Effector memory CD8-positive, alpha-beta T cell (primary cell): ENCODE measurements at regions not wholly inside any gene's neighbourhood (a gene's known extent, or its start where the extent isn't known, plus 50 kb on each side); places are given as distances from the start of the nearest gene placed in this dataset.

ENCODE experiments used
- ATAC-seq: fragments of 150-1000 bp; cut with Tn5 transposase; replicated peaks from 2 replicates; pipeline ENCODE4 v1.10.0; 2021; ENCODE audit warnings: mild to moderate bottlenecking, moderate library complexity
- DNase-seq, 3 experiments: peaks; one replicate each; pipeline ENCODE4 v3.0.0; 2021
- H3K27ac Mint-ChIP-seq, 2 donors: one replicate each; pipeline ENCODE4 v1.8.0; 2022; ENCODE audit warnings: mild to moderate bottlenecking in 2 of 2, mixed read lengths in 2 of 2, moderate library complexity in 2 of 2
- H3K27me3 Mint-ChIP-seq, 2 donors: one replicate each; pipeline ENCODE4 v1.8.0; 2022; ENCODE audit warnings: mixed read lengths in 2 of 2
- H3K36me3 Mint-ChIP-seq: one replicate; pipeline ENCODE4 v1.8.0; 2022; ENCODE audit warnings: mild to moderate bottlenecking, moderate library complexity, mixed read lengths; ENCODE audit not compliant: insufficient read depth
- H3K4me1 Mint-ChIP-seq, 2 donors: one replicate each; pipeline ENCODE4 v1.8.0; 2022; ENCODE audit warnings: low read depth in 2 of 2, mixed read lengths in 2 of 2
- H3K4me3 Mint-ChIP-seq, 2 donors: one replicate each; pipeline ENCODE4 v1.8.0; 2022; ENCODE audit warnings: mild to moderate bottlenecking in 2 of 2, mixed read lengths in 2 of 2, moderate library complexity in 2 of 2
- H3K9me3 Mint-ChIP-seq, 2 donors: one replicate each; pipeline ENCODE4 v1.8.0; 2022; ENCODE audit warnings: mixed read lengths in 2 of 2

- DNase-seq: no peak
- peaks cover 3% of the 10 kb centered on the region for H3K36me3 Mint-ChIP-seq
- no peak overlapping the region for H3K4me3 Mint-ChIP-seq
- peaks cover 0 to 7% of the 10 kb centered on the region in 2 donors for H3K27me3 Mint-ChIP-seq
- H3K4me1 Mint-ChIP-seq: peaks cover 9 to 14% of the 10 kb centered on the region in 2 donors
- no peak overlapping the region for H3K27ac Mint-ChIP-seq
- ATAC-seq: no peak
- H3K9me3 Mint-ChIP-seq: no peaks in the 10 kb centered on the region
Observed at GRCh38 chr6:130760006-130760405, 67.2 kb upstream of the SMLR1 start.

- Mint-ChIP-seq H3K4me3 (no peak overlapping the region), H3K4me1 (peaks cover 9 to 14% of the 10 kb centered on the region in 2 donors), H3K9me3 (no peaks in the 10 kb centered on the region), H3K36me3 (peaks cover 3% of the 10 kb centered on the region), H3K27ac (no peak overlapping the region), H3K27me3 (peaks cover 0 to 7% of the 10 kb centered on the region in 2 donors)
- ATAC-seq (no peak), DNase-seq (no peak)
Observed at GRCh38 chr6:130761286-130761685, 65.9 kb upstream of the SMLR1 start.

DNA sequence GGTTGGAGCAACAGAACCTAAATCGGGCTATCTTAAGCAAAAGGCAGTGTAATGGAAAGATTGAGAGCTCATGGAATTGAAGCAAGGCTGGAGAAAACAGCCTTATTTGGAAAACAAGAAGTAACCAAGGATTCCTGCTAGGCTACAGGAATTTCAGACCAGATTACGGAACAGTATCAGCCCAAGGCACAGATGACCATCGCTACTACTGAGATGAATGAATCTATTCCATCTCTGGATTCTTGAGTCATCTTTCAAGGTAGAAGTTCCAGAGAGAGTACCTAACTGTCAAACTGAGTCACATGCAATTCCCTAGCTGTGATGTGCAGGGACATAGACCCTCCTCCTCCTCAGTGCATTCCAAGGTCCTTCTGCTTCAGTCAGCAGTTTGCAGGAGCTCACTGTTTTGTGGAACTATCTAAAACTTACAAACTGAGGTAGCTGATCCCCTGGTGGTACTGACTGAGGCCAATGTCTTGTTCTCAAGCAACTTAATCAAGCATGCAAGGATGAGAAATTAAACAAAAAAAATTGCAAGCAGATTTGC, 62.0 kb upstream of the SMLR1 start:
- no peak overlapping the region for H3K27ac Mint-ChIP-seq
- no peaks in the 10 kb centered on the region for H3K36me3 Mint-ChIP-seq
- ATAC-seq (no peak), DNase-seq (no peak)
- peaks cover 0 to 1% of the 10 kb centered on the region in 2 donors for H3K4me1 Mint-ChIP-seq
- H3K27me3 Mint-ChIP-seq: peaks cover 0 to 5% of the 10 kb centered on the region in 2 donors
- no peak overlapping the region for H3K4me3 Mint-ChIP-seq
- H3K9me3 Mint-ChIP-seq: no peaks in the 10 kb centered on the region

DNA sequence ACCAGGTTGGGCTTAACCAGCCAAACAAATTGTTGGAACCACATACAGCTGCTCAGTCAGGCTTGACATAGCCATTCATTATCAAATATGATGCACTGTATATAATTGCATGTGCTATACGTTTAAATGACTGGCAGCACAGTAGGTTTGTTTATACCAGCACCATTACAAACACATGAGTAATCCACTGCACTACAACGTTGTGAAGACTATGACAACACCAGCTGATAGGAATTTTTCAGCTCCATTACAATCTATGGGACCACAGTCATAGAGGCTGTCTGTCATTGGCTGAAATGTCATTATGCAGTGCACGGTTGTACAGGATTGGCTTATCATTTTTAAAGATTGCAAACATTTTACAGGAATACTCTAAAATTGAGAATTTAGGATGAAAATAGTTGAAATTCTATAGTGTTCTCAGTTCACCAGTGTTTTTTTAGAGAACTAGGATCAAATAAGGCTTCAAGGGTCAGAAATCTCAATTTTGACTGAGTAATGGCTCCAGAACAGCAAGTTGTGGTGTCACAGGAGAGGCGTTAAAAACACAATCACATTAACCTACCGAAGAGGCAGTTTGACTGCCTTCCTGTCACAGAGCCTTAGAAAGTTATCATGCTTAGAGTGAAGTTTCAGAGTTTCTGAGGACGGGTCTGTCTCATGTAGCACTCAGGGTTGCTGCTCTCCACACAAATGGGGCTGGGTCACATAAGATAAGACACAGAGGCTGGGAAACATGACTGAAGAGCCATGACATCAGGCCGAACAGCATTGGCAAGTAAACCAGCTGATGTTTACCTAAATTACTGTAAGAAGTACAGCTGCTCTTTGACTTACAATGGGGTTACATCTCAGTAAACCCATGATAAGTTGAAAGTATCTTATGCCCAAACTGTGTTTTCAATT, 60.7 kb upstream of the SMLR1 start:
- Mint-ChIP-seq H3K9me3 (no peaks in the 10 kb centered on the region), H3K4me1 (peaks cover 0 to 1% of the 10 kb centered on the region in 2 donors), H3K4me3 (no peak overlapping the region), H3K36me3 (no peaks in the 10 kb centered on the region), H3K27ac (no peak overlapping the region), H3K27me3 (no peaks in the 10 kb centered on the region)
- no peak for DNase-seq
- ATAC-seq: no peak

DNA sequence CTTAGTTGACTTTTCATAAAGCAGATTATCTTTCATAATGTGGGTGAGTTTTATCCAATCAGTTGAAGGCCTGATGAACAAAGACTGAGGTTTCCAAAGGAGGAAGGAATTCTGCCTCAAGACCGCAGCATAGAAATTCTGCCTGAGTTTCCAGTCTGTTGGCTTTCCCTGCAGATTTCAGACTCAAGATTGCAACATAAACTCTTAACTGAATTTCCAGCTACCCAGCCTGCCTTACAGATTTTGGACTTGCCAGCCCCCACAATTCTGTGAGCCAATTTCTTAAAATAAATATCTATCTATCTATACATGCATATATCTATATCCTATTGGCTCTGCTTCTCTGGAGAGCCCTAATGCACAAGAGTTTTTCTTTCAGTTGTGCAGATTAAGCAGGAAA, 57.3 kb upstream of the SMLR1 start:
- no peak overlapping the region for H3K27ac Mint-ChIP-seq
- no peaks in the 10 kb centered on the region for H3K9me3 Mint-ChIP-seq
- no peak for DNase-seq

GRCh38 chr6:130771741-130772140, 55.5 kb upstream of the SMLR1 start:
- H3K9me3 Mint-ChIP-seq: no peaks in the 10 kb centered on the region
- DNase-seq (no peak), ATAC-seq (no peak)
- H3K4me1 Mint-ChIP-seq: peaks cover 7% of the 10 kb centered on the region in 2 donors
- no peak overlapping the region for H3K4me3 Mint-ChIP-seq
- H3K36me3 Mint-ChIP-seq: no peaks in the 10 kb centered on the region
- H3K27me3 Mint-ChIP-seq: no peaks in the 10 kb centered on the region
- H3K27ac Mint-ChIP-seq: no peak overlapping the region

More for the DNA sequence above, 57.3 kb upstream of the SMLR1 start:
- Mint-ChIP-seq H3K27me3 (no peaks in the 10 kb centered on the region), H3K36me3 (no peaks in the 10 kb centered on the region), H3K4me1 (no peaks in the 10 kb centered on the region), H3K4me3 (no peak overlapping the region)
- ATAC-seq: no peak

GRCh38 chr6:130773860-130774259, 53.3 kb upstream of the SMLR1 start:
- Mint-ChIP-seq H3K9me3 (no peaks in the 10 kb centered on the region), H3K4me1 (peaks cover 9% of the 10 kb centered on the region in 2 donors), H3K27me3 (no peaks in the 10 kb centered on the region), H3K36me3 (no peaks in the 10 kb centered on the region), H3K27ac (no peak overlapping the region), H3K4me3 (no peak overlapping the region)
- ATAC-seq (no peak), DNase-seq (no peak)

DNA sequence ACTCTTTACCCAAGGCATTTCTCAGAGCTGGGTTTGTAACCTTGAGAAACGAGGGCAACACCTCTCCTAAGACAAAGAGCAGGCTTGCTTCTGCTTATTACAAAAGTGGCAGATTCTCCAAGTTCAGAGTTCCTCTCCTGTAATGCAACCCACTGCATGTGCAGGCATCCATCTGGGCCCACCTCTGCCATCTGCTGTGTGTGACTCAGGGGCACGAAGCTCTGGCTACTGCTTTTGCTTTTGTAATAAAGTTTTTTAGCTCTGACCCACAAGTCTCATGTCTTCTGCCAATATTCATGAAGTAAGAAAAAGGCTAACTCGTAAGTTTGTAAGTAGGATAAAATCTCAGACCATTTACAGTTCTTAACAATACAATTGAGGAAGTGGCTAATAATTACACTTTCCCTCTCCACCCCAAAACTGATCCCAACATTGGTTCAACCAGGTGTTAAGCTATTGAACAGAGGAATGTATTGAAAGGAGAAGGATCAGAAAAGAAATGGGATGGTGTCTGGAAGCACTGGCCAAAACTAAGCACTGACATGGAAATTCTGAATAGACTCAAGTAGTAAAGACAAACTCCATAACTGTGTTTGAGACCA, 51.7 kb upstream of the SMLR1 start:
- no peak for ATAC-seq
- Mint-ChIP-seq H3K4me1 (peaks cover 18 to 21% of the 10 kb centered on the region in 2 donors), H3K9me3 (no peaks in the 10 kb centered on the region), H3K36me3 (no peaks in the 10 kb centered on the region), H3K27me3 (no peaks in the 10 kb centered on the region), H3K27ac (peak overlapping the region in 1 of 2 donors; percentile 91), H3K4me3 (no peak overlapping the region)
- no peak for DNase-seq

DNA sequence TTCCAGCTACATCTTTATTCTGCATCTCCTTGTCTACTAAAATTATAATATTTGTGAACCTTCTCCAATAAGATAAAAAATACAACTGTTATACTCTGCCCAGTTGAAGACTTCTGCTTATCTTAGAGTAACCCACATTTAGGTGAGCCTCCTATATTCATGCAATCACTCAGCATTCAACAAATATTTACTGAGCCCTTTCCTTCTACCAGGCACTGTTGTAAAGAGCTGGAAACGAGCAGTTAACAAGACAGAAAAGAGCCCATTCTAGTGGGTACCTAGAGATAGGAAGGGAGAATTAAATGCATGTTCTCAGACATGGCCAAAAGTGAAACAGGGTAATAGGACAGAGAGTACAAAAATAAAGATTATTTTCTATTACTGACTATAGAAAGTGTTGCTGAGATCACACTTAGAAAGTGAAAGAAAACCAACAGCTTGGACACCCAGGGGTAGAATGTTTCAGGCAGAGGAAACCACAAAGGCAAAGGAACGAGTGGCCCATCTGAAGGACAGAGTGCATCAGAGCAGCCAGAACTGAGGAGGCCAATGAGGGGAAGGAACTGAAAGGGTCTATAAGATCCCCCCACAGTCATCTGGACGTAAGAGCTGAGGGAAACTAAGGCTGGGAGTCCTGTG, 50.8 kb upstream of the SMLR1 start:
- peaks cover 20 to 22% of the 10 kb centered on the region in 2 donors for H3K4me1 Mint-ChIP-seq
- no peaks in the 10 kb centered on the region for H3K9me3 Mint-ChIP-seq
- H3K27me3 Mint-ChIP-seq: no peaks in the 10 kb centered on the region
- H3K36me3 Mint-ChIP-seq: no peaks in the 10 kb centered on the region
- H3K4me3 Mint-ChIP-seq: peak overlapping the region; percentile 29 to 33
- DNase-seq (no peak), ATAC-seq (peak; percentile 40)
- peak overlapping the region; percentile 14 to 91 for H3K27ac Mint-ChIP-seq
